ENCODE measurements at regions not wholly inside any gene's neighbourhood (a gene's known extent, or its start where the extent isn't known, plus 50 kb on each side); places are given as distances from the start of the nearest gene placed in this dataset.

- TF ChIP-seq NKRF (conservative IDR thresholded peaks at IDR 0.05) (no peak), IKZF1 (conservative IDR thresholded peaks at IDR 0.05) (peak; percentile 32; the same call in 1 of the 2 replicates), DPF2 (IDR thresholded peaks at IDR 0.05) (0 out of 2 replicates have a peak, but pooled peaks have one; percentile 50), SMC3 (IDR thresholded peaks at IDR 0.05; ENCODE audit: borderline replicate concordance, low read length) (no peak), ATF2 (IDR thresholded peaks at IDR 0.05; ENCODE audit: low read length) (peak; percentile 76), BCL11A (IDR thresholded peaks at IDR 0.05; ENCODE audit: low read depth, low read length) (0 out of 2 replicates have a peak, but pooled peaks have one; percentile 40), RUNX3 (IDR thresholded peaks at IDR 0.05; ENCODE audit: low read length) (peak; percentile 44; the same call in 1 of the 2 replicates), MEF2A (IDR thresholded peaks at IDR 0.05; ENCODE audit: insufficient read depth, low read depth, low read length) (peak; percentile 75; the same call in 1 of the 2 replicates), IRF3 (IDR thresholded peaks at IDR 0.05) (no peak), NFYA (IDR thresholded peaks at IDR 0.05; ENCODE audit: borderline replicate concordance, low read depth, low read length) (no peak), CUX1 (IDR thresholded peaks at IDR 0.05; ENCODE audit: insufficient replicate concordance, low read depth, low read length) (peak; percentile 8), CREB1 (IDR thresholded peaks at IDR 0.05; ENCODE audit: low read depth) (0 out of 2 replicates have a peak, but pooled peaks have one; percentile 12), MTA2 (IDR thresholded peaks at IDR 0.05; ENCODE audit: low read depth) (0 out of 2 replicates have a peak, but pooled peaks have one; percentile 37), MAX (IDR thresholded peaks at IDR 0.05; ENCODE audit: low read depth, low read length) (no peak), SP1 (IDR thresholded peaks at IDR 0.05; ENCODE audit: low read depth, low read length) (no peak), TCF3 (IDR thresholded peaks at IDR 0.05; ENCODE audit: borderline replicate concordance, insufficient read depth, low read depth, low read length) (no peak), IRF4 (IDR thresholded peaks at IDR 0.05; ENCODE audit: low read depth, low read length) (peak; percentile 66; the same call in 1 of the 2 replicates), ZNF384 (IDR thresholded peaks at IDR 0.05; ENCODE audit: borderline replicate concordance, low read depth, low read length) (peak; percentile 66; the same call in 1 of the 2 replicates), NR2C2 (IDR thresholded peaks at IDR 0.05; ENCODE audit: borderline replicate concordance, control insufficient read depth, insufficient read length, low read depth) (no peak), MTA3 (IDR thresholded peaks at IDR 0.05; ENCODE audit: borderline replicate concordance, low read length) (peak; percentile 66; the same call in 1 of the 2 replicates)
Measured at GRCh38 chr4:140807491-140808252, 51.5 kb upstream of the TBC1D9 start (continued).
